ENCODE measurements at regions not wholly inside any gene's neighbourhood (a gene's known extent, or its start where the extent isn't known, plus 50 kb on each side); places are given as distances from the start of the nearest gene placed in this dataset.

DNA sequence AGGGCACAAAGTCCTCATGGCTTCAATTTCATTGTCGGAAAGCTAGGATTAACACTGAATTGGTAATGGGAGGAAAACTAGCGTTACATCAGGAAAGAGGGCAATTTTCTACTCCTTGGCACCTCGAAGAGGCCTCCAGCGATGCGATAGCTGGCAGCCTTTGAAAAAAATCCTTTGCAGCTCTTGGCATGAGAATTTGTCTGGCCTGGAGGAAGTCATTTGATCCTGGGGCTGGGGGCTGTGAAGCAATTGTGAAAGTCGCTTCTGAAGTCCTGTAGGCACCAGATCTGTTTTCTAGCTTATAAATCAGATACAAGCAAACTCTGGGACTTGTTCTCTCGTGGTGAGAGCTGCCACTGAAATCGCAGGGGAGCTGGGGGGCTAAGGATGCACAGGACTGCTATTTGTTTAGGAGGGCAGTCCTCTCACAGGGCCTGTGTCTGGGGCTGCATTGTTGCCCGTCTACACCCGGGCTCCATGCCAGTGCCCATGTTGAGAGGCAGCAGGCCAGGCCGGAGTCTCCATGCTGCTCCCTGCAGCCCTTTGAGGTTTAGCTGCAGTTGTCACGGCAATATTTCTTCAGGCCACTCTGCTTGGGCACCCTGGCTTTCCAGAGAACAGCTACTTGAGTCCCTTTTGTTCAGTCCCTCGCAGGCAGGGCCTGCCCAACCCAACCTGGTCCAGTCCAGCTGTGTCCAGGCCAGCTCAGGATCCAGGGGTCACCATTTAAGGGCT lies 206.8 kb upstream of the LYZL1 start:
- H3K36me3 ChIP-seq (ENCODE audit: control insufficient read depth, insufficient read depth, low read length): no peaks in the 10 kb centered on the region

DNA sequence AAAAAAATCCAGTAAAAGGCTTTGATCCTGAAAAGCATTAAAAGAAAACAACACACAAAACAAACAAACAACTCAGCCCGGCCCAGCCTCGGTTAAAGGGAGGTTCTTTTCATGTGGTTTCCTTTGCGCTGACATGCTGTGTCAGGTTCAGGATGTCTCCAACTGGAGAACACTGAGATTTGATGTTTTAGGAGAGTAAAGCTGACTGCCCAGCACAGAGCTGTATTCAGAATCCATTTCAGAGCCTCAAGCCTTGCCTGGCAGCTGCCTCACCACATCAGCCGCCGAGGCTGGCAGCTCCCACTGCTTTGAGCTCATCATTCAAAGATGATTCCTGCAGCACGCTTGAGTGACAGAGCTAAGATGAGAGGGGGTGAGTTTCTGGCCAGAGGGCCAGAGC lies 205.8 kb upstream of the LYZL1 start:
- TF ChIP-seq, protein P1, sequence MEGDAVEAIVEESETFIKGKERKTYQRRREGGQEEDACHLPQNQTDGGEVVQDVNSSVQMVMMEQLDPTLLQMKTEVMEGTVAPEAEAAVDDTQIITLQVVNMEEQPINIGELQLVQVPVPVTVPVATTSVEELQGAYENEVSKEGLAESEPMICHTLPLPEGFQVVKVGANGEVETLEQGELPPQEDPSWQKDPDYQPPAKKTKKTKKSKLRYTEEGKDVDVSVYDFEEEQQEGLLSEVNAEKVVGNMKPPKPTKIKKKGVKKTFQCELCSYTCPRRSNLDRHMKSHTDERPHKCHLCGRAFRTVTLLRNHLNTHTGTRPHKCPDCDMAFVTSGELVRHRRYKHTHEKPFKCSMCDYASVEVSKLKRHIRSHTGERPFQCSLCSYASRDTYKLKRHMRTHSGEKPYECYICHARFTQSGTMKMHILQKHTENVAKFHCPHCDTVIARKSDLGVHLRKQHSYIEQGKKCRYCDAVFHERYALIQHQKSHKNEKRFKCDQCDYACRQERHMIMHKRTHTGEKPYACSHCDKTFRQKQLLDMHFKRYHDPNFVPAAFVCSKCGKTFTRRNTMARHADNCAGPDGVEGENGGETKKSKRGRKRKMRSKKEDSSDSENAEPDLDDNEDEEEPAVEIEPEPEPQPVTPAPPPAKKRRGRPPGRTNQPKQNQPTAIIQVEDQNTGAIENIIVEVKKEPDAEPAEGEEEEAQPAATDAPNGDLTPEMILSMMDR (IDR thresholded peaks at IDR 0.05; ENCODE audit: insufficient read depth, low read length, poor library complexity, severe bottlenecking): no peak
- no peak for DNase-seq (ENCODE audit: extremely low read depth, insufficient read length)
- peaks cover 3% of the 10 kb centered on the region; the same call in 1 of the 2 replicates for H3K27me3 ChIP-seq (replicated peaks; ENCODE audit: control insufficient read depth, insufficient read depth, low read length)
- no peaks in the 10 kb centered on the region for H3K36me3 ChIP-seq (ENCODE audit: control insufficient read depth, insufficient read depth, low read length)
- no peak overlapping the region for H3K4me3 ChIP-seq (replicated peaks; ENCODE audit: low read depth, low read length)

More for the DNA sequence above, 206.8 kb upstream of the LYZL1 start:
- no peak overlapping the region for H3K4me3 ChIP-seq (replicated peaks; ENCODE audit: low read depth, low read length)
- H3K27me3 ChIP-seq (replicated peaks; ENCODE audit: control insufficient read depth, insufficient read depth, low read length): peaks cover 3% of the 10 kb centered on the region; the same call in 1 of the 2 replicates
- TF ChIP-seq, protein P1 (IDR thresholded peaks at IDR 0.05; ENCODE audit: insufficient read depth, low read length, poor library complexity, severe bottlenecking): no peak
- no peak for DNase-seq (ENCODE audit: extremely low read depth, insufficient read length)

- no peak for DNase-seq (ENCODE audit: extremely low read depth, insufficient read length)
- H3K4me3 ChIP-seq (replicated peaks; ENCODE audit: low read depth, low read length): no peak overlapping the region
- H3K27me3 ChIP-seq (replicated peaks; ENCODE audit: control insufficient read depth, insufficient read depth, low read length): peaks cover 3% of the 10 kb centered on the region; the same call in 1 of the 2 replicates
- TF ChIP-seq, protein P1 (IDR thresholded peaks at IDR 0.05; ENCODE audit: insufficient read depth, low read length, poor library complexity, severe bottlenecking): no peak
- H3K36me3 ChIP-seq (ENCODE audit: control insufficient read depth, insufficient read depth, low read length): no peaks in the 10 kb centered on the region
Measured at GRCh38 chr10:29084681-29085307, 204.1 kb upstream of the LYZL1 start.

GRCh38 chr10:29089091-29089490 lies 199.8 kb upstream of the LYZL1 start:
- no peak overlapping the region for H3K4me3 ChIP-seq (replicated peaks; ENCODE audit: low read depth, low read length)
- H3K36me3 ChIP-seq (ENCODE audit: control insufficient read depth, insufficient read depth, low read length): no peaks in the 10 kb centered on the region
- no peaks in the 10 kb centered on the region for H3K27me3 ChIP-seq (replicated peaks; ENCODE audit: control insufficient read depth, insufficient read depth, low read length)
- no peak for DNase-seq (ENCODE audit: extremely low read depth, insufficient read length)
- TF ChIP-seq, protein P1 (IDR thresholded peaks at IDR 0.05; ENCODE audit: insufficient read depth, low read length, poor library complexity, severe bottlenecking): no peak

DNA sequence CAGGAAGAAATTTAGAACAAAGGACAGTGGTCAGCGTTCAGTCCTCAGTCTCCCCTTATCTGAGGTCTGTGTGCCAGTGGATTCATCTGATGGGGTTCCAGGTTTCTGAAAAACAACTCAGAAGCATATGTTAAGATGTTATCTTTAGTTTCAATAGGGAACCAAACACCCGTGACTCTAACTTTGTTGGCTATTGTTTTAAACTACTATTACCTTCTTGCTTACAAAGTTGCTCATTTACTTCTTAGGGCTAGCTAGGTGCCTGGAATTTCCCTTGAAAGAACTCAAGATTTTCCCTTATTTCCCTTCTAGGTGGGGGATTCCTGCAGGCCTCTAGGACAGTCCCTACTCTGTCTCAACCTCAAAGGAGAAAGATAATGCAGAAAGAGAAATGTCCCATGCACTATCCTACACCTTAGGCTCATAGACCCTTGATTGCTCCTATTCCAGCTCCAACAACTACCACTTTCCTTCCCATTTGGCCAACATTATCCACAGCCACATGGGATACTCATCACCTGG lies 192.5 kb upstream of the LYZL1 start:
- H3K4me3 ChIP-seq (replicated peaks; ENCODE audit: low read depth, low read length): no peak overlapping the region
- no peak for DNase-seq (ENCODE audit: extremely low read depth, insufficient read length)
- no peaks in the 10 kb centered on the region for H3K36me3 ChIP-seq (ENCODE audit: control insufficient read depth, insufficient read depth, low read length)
- TF ChIP-seq, protein P1 (IDR thresholded peaks at IDR 0.05; ENCODE audit: insufficient read depth, low read length, poor library complexity, severe bottlenecking): no peak
- no peaks in the 10 kb centered on the region for H3K27me3 ChIP-seq (replicated peaks; ENCODE audit: control insufficient read depth, insufficient read depth, low read length)

Data from GM06990 (cell line).